GM18505 (cell line): ENCODE measurements at regions not wholly inside any gene's neighbourhood (a gene's known extent, or its start where the extent isn't known, plus 50 kb on each side); places are given as distances from the start of the nearest gene placed in this dataset.
"Not testable (repeated sequence)": the region's sequence is repeated elsewhere in the genome, so short reads cannot be mapped to it uniquely, and the experiment has no call there.

Experiments
- ATAC-seq: cut with Tn5 transposase; IDR thresholded peaks from one replicate; pipeline ENCODE4 v1.9.1; 2021; ENCODE audit not compliant: unreplicated experiment
- POLR2A ChIP-seq: IDR thresholded peaks from 4 replicates; pipeline ENCODE4 v1.6.1; 2011; ENCODE audit warnings: borderline replicate concordance; ENCODE audit not compliant: insufficient read depth, insufficient read length; ENCODE audit errors: extremely low read depth

DNA sequence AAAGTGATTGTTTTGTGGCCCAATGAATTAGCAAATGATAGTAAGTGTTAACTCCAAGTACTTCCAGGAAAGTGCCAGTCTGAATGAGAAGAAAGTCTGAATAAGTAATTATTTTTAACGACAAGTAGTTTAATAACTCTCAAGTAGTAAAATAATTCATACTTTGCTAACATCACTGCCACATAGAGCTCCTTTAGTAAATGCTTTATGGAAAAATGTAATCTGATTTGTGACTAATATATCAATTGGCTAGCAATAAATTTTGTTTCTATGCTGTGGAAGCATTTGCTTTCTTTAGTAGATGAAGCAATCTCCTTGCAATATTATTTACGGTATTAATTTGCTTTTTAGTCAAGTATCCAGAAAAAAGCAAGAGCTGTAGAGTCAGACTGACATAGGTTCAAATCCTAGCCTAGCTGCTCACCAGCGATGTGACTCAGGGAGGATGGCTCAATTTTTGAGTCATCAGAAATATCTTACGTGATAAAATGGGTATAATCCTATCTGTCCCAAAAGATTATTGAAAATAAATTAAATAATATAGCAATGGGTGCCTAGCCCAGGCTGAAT lies 329.3 kb downstream of the FGFR2 start:
- ATAC-seq, result no peak
- TF ChIP-seq POLR2A, result no peak

DNA sequence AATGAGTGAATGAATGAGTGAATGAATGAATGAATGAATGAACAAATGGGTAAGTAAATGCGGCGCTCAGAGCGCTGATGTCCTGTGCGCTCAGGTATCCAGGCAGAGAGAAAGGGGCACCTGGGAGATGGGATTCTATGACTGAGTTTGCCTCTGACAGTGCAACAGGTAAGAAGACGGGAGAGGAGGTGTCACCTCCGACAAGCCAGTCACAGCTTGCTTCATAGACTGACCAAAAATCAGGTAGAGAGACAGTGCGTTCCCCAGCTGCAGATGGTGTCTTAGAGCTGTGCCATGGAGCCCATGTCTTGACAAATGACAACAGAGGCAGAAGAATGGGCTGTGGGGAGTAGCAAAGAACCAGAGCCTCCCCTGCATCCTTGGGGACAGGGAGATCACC lies 327.3 kb downstream of the FGFR2 start:
- no peak for ATAC-seq
- no peak for TF ChIP-seq POLR2A

DNA sequence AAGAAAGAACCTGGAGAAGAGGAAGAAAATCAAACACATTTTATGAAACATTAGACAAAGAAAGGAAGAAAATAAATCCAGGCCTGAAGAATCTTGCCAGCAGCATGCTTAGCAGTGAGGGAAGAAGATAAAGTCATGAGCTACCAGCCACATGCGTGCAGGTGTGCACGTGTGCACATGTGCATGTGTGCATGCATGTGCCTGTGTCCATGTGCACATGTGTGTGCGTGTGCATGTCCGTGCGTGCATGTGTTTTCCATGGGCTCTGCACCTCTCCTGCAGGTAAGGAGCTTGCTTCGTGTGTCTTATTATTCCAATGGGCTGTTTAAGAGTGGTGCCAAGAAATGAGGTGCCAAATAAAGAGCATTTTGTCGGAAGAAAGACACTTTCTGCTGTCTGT lies 322.2 kb downstream of the FGFR2 start:
- ATAC-seq, result no peak
- TF ChIP-seq POLR2A, result no peak

DNA sequence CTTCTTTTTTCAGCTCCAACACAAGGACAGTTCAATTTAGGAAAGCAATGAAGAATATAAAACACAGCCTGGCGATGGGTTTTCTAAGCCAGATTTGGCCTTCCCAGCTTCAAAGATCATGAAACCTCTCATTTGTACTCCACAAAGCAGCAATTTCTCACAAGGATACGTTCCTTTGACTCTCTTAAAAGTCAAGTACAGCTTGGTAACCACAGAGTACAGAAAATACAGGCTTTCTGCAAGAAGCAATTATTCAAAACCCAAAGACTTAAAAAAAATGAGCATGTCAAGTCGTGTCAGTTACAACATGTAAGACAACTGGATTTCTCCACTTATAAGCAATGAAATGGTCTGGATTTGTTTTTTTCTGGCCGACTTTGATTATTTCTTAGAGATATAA lies 321.4 kb downstream of the FGFR2 start:
- no peak for TF ChIP-seq POLR2A

DNA sequence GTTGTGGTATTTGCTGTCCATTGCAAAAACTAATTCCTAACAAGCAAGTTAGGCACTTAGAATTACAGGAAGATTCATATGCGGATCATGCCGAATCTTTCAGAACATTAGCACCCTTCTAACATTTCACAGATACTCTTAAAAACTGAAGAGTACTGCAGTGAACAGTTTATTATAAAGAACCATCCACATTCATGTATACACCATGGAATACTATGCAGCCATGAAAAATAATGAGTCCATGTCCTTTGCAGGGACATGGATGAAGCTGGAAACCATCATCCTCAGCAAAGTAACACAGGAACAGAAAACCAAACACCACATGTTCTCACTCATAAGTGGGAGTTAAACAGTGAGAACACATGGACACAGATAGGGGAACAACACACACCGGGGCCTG lies 319.9 kb downstream of the FGFR2 start:
- ATAC-seq, result not testable (repeated sequence)

More for the DNA sequence above, 321.4 kb downstream of the FGFR2 start:
- no peak for ATAC-seq

DNA sequence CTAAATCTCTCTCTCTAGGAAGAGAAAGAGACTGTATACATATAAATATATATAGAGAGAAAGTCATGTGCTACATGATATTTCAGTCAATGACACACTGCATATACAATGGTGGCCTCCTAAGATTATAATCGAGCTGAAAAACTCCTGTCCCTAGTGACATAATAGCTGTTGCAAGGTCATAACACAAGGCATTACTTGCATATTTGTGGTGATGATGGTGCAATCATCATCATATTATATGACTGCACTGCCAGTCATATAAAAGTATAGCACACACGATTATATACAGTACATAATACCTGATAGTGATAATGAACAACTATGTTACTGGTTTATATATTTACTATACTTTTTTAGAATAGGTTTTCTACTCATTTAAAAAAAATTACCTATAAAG lies 316.7 kb downstream of the FGFR2 start:
- ATAC-seq, result no peak

DNA sequence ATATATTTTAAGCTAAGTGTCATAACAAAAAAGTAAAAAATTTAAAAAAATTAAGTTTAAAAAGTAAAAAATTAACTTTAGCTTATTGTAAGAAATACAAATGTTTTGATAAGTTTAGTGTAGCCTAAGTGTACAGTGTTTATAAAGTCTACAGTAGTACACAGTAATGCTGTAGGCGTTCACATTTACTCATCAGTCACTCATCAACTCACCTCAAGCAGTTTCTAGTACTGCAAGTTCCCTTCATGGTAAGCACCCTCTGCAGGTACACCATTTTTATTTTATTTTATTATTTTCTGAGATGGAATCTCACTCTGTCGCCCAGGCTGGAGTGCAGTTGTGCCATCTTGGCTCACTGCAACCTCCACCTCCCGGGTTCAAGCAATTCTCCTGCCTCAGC lies 316.0 kb downstream of the FGFR2 start:
- TF ChIP-seq POLR2A, result no peak
- no peak for ATAC-seq

More for the DNA sequence above, 316.7 kb downstream of the FGFR2 start:
- no peak for TF ChIP-seq POLR2A

DNA sequence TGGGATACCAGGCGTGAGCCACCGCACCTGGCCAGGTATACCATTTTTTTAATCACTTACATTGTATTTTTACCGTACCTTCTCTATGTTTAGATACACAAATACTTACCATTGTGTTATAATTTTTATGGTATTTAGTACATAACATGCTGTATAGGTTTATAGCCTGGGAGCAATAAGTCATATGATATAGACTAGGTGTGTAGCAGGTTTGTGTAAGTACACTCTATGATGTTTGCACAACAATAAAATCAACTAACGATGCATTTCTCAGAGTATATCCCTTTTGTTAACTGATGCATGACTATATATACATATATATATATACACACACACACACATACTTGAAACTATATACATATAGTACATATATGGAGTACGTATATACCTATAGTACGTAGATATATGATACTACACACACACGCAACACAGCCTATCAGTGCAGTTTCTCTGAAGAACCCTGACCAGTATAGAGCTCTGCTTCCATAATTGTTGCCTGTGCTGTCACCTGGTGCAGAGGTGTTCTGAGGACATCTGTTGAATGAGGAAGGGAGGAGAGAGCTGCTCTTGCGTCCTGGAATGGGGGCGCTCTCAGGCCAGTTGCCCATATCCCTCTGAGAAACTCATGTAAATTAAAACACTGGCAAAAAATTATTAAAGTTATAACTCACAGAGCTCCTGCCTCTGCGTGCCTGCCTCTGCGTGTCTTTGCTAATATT lies 315.3 kb downstream of the FGFR2 start:
- ATAC-seq, result no peak
- no peak for TF ChIP-seq POLR2A

DNA sequence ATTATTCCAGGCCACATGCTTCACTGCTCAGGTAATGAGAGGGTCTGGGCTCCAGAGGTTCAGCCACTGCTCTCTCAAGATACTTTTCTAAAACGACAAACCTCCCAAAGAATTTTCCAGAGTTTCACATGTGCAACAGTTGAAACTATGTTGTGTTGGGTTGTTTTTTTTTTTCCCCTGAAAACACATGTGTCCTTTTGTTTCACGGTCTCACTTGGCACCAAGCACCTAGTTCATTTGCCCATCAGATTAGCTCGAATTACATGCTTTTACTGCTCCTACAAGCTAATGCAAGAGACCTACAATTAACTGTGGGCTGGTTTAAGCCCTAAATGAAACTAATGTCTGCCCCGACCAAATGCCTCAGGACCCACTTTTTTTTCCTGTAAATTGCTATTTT lies 313.3 kb downstream of the FGFR2 start:
- no peak for TF ChIP-seq POLR2A

DNA sequence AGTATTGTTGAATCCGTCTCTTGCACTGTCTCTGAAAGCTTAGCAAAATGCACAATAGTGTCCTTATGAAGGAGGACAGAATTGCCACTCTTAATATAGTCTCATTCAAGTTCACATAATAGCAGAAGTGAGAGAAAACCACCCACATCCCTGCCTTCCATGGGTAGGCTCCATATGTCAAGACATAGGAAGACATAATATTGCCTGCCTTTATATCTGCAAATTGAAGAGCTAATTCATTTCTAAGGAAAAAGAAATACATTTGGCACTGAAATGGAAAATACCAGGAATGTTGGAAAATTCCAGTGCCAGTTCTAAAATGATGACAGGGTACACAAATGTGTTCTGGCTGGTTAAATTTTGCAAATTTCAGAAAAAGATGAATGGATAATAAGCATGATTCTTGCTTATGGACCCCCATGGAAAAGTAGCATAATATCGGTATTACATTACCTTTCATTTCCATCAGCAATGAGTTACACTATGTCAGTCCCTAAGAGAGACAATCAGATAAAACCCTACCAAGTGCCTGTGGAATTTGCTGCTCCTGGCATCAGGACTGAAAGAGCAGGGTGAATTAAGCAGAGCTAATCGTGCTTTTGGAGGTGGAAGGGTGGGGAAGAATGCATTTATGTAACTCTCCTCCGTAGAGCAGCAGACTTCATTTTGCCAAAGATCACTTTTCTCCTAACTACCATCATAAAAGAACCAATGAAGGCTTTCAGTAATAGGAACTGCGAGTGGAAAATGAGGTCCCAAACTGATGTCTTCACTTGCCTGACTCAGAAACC lies 312.6 kb downstream of the FGFR2 start:
- TF ChIP-seq POLR2A, result no peak
- no peak for ATAC-seq

More for the DNA sequence above, 313.3 kb downstream of the FGFR2 start:
- no peak for ATAC-seq

DNA sequence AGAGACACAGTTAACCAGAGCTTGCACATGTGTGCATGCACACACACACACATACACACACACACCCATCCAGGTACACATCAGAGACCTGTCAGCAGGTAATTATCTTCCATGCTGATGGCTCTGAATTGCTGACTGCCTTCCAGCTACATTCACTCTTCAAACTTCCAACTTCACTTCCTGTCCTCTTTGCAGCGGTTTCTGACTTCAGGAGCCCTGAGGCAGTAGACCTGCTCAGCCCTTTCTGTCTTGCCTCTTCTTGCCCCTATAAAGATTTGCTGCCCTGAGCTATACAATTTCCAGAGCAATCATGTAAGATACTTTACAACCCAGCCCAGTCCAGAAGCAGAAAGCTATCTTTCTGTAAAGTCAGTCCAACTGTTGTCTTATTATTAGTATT lies 310.2 kb downstream of the FGFR2 start:
- TF ChIP-seq POLR2A, result no peak
- no peak for ATAC-seq

DNA sequence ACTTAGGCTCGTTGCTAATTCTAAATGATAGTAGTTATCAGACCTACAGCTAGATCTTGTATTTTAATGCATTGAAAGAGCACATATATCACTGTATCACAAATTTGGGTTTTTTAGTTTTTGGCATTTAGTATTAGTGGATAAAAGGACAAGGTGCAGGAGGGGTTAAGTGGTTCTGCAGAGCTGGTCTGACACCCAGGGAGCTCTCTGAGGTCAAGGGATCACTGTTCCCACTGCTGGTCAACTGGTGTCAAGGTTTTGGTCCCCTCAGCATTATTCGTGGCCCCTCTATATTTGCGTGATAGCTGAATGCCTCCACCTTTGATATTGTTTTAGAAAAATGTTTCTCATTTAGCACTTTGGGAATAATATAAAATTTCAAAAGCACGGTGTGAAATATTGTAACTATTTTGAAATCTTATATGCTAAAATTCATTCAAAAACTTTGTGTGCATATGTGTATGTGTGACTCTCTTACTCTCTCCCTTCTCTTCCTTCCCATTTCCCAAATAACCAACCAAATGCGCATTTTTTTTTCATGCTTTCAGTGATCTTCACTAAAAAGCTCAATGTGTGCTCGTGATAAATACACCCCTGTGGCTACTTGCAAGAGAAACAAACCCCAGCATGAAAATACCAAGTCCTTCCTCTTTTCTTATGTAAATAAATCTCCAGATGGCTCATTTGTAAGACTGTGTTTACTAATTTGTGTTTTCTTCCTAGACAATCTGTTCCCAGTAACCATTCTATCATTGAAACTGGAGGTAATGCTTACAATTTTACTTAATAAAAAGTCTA lies 309.2 kb downstream of the FGFR2 start:
- TF ChIP-seq POLR2A, result no peak
- no peak for ATAC-seq

DNA sequence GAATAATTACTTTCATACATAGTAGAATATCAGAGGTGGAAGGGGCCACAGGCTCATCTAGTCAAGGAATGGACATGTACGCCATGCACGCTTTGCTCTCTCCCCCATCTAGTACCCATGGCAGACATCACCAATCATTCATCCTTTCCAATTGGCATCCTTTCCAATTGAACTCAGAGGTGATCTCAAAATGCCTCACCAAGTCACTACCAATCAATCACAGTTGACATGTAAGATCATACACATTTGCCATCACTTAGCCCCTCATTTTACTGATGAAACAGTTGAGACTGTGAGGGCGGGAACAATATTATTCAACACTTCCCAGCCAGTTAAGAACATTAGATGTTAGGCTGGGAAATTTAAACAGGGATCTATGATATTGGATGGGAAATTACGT lies 308.4 kb downstream of the FGFR2 start:
- no peak for ATAC-seq
- no peak for TF ChIP-seq POLR2A
